GM18508 (cell line): ENCODE measurements at regions not wholly inside any gene's neighbourhood (a gene's known extent, or its start where the extent isn't known, plus 50 kb on each side); places are given as distances from the start of the nearest gene placed in this dataset.
"Not testable (repeated sequence)": the region's sequence is repeated elsewhere in the genome, so short reads cannot be mapped to it uniquely, and the experiment has no call there.

Experiments
- ATAC-seq: cut with Tn5 transposase; IDR thresholded peaks from one replicate; pipeline ENCODE4 v1.9.1; 2021; ENCODE audit warnings: moderate number of reproducible peaks; ENCODE audit not compliant: insufficient read depth, unreplicated experiment

DNA sequence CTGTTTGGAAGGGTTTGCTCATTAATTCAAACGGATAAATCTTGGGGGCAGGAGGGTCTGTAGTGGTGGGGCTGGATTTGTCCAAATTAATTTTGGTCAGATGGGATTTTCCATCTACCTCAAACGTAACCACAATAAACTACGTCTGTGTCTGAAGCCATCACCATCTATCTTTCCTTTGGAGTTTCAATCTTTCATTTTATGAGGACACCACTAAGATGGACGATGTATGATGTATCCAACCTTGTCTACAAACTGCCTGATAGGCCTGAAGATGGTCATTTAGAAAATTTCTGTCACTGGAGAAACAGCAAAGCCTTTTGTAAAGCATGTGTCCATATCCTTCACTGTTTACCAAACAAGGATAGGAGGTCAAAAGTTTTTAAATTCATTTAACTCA, 138.6 kb upstream of the MARCKS start:
- ATAC-seq: no peak

GRCh38 chr6:113719064-113719463, 138.1 kb upstream of the MARCKS start:
- no peak for ATAC-seq

GRCh38 chr6:113719545-113719944, 137.6 kb upstream of the MARCKS start:
- no peak for ATAC-seq

DNA sequence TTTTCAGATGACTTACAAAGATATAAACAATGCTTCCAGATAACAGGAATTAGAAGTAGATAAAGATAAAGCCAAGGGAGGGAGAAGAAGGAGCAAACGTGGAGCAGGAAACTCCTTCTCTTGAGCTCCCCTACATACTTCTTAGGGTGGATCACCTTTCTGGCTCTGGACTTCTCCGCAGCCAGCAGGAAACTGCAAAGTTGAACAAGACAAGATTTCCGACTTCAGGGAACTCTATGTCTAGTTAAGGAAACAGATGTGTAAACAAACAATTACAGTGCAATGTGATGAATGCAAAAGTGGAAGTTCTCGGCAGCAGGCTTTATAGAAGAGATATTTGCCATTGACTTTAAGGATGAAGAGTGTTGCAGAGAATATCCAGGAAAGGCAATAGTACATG, 134.0 kb upstream of the MARCKS start:
- no peak for ATAC-seq

DNA sequence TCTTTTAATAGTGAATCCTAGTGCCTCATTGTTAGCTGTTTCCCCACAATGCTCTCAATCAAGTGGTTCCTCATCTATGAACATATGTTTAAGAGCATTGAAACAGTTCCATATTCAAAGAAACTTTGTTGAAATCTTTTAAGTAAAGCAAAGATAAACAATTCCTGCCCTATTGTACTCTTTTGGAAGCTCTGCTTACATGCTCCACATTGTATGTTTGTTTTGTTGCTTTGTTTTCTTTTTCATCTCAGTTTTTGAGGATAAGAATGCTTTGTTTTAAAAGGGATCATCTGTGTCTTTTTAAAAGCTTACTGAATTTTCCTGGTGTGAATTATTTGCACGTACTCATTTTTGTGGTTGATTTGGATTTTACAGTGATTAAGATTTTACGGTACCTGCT, 132.2 kb upstream of the MARCKS start:
- not testable (repeated sequence) for ATAC-seq

GRCh38 chr6:113731541-113731940, 125.6 kb upstream of the MARCKS start:
- ATAC-seq: no peak

- no peak for ATAC-seq
These were observed 124.7 kb upstream of the MARCKS start for GRCh38 chr6:113732384-113732966.

DNA sequence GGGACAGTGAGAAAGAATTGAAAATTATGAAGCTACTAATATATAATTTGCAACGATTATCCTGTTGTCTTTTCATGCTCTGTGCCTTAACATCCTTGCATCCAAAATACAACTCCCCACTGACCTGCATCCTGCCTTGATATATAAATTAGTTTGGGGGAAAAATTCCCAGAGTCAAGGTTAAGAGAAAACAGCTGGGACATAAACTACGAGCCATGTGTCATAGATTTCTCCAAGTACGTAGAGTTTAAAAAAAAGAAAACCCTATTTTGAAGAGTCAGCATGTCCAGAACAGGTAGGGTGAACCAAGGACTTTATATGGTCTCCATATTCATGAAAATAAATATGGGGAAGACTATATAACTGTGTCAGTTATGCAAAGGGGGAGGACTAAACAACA, 123.8 kb upstream of the MARCKS start:
- no peak for ATAC-seq

GRCh38 chr6:113734982-113735381, 122.2 kb upstream of the MARCKS start:
- no peak for ATAC-seq

DNA sequence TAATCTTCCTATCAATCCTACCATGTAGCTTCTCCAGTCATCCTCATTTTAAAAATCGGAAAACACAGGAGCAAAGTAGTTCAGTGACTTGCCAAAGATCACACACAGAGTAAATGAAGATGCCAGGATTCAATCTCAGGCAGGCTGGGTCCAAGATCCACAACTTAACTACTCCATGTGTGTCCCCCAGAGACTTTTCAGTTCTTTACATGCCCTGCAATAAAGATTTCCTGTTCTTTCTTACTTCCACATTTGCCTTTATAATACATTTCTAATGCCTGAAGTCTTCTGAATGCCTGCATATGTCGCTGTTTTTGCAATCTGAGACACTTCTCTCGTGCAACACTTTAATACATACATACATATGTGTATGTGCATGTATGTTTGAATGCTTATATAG, 121.7 kb upstream of the MARCKS start:
- no peak for ATAC-seq

DNA sequence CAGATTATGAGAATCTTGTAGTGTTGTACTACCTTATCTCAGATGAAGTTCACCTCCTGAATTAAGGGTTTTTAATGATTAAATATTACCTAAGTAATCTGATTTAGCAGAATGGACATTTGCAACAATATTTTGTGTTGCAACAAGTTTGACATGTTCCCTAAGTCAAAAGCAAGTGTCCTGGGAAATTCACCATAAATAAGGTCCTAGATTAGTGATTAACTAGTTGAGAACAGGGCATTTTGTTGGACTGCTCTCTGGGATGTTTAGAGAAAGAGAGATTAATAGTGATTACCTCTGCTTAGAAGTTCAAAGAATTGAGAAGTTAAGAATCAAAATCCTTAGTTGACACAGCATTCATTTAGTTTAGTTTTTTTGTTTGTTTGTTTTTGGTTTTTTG, 120.2 kb upstream of the MARCKS start:
- no peak for ATAC-seq

DNA sequence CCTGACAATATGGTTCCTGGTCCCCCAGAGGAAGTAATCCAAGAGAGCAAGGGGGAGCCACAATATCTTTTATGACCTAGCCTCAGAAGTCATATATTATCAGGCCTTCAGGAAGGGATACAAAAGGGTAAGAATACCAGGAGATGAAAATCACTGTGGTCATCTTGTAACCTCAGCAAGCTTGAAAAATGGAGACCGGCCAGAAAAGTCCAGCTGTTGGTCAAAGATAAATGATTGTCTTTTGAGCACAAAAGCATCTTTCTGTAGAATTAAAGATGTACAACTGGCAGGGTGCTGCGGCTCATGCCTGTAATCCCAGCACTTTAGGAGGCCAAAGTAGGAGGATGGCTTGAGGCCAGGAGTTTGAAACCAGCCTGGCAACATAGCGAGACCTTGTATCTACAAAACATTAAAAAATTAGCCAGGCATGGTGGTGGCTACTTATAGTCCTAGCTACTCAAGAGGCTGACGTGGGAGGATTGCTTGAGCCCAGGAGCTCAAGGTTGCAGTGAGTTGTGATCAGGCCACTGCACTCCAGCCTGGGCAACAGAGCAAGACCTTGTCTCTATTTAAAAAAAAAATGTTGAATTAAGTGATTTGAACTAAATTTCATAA, 118.0 kb upstream of the MARCKS start:
- ATAC-seq: no peak

DNA sequence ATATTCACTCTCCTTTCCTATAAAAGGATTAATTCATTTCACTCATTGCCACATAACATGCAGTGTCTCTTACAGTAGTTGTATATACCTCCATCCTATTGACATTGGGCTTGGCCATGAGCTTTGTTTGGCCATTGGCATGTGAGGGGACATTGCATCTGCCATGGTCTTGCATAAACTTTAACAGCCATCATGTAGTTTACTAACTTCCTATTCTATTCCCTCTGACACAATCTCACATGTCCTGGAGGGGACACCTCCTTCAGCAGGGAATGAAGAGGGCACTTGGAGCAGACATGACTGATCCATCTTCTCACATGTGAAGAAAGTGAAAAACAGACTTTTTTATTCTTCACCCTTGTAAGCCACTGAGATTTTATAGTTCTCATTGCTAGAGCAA, 115.5 kb upstream of the MARCKS start:
- no peak for ATAC-seq

DNA sequence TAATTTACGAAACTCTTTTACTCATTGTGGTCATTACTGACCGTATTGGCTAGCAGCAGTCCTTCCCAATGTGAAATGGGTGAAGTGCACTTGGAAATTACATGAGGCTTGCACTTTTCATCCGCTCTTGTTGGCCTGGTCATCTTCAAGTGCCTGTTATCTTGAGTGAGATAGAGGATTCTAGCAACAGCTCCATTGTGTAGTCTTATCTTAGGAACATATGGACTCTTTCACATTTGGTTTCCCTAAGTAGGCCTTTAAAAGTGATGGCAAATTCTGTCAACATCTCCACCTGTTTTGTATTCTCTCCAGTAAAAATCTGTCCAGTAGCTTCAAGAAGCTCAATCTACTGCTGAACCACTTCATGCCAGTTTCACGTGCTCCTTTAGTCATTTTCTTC, 114.8 kb upstream of the MARCKS start:
- ATAC-seq: no peak

- no peak for ATAC-seq
These were observed 112.3 kb upstream of the MARCKS start for GRCh38 chr6:113744861-113745260.

GRCh38 chr6:113750151-113750855, 106.8 kb upstream of the MARCKS start:
- ATAC-seq: no peak

DNA sequence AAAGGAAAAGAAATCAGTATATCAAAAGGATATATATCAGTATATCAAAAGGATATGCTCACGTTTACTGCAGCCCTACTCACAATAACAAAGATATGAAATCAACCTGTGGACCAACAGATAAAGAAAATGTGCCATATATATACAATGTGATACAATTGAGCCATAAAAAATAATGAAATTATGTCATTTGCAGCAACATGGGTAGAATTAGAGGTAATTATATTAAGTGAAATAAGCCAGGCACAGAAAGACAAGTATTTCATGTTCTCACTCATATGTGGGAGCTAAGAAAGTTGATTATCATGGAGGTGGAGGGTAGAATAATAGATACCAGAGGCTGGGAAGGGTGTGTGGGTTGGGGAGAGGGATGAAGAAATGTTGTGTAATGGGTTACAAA, 102.9 kb upstream of the MARCKS start:
- no peak for ATAC-seq

DNA sequence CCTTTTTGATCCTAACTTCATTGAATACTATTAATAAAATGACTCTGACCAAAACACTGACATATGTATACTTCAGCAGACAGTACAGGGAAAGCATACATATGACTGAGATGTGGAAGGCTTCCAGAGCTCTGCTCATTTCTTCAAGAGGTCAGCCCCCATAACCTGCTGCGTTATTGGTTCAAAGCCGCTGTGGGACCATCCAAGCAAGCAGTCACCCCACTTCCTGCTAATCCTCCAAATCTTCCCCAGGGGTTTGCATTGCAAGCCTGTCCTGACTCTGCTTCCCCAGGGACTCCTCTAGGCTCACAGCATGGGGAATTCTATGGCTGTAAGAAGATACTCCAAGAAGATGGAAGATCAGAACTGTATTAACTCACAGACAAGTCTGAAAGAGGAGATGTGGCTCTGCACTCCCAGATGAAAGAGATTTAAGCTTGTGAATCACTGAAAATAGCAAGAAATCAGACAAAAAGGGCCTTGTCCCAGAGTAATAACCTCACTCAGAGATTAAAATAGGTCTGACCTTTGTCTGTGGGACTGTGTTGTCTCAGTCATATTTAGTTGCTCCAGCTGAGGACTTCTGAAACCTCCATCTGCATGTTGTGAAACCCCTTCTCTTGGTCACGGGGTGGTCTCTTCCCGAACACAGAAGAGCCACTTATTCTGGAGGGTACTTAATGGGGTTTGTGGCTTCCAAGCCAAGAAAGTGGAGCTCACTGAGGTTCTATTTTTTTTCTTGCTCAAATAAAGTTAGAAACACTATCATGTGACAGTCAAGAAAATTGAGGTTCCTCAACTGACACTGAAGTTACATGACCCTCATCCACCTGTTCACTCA, 101.5 kb upstream of the MARCKS start:
- peak; percentile 70 for ATAC-seq

GRCh38 chr6:113756290-113756665, 100.9 kb upstream of the MARCKS start:
- no peak for ATAC-seq

DNA sequence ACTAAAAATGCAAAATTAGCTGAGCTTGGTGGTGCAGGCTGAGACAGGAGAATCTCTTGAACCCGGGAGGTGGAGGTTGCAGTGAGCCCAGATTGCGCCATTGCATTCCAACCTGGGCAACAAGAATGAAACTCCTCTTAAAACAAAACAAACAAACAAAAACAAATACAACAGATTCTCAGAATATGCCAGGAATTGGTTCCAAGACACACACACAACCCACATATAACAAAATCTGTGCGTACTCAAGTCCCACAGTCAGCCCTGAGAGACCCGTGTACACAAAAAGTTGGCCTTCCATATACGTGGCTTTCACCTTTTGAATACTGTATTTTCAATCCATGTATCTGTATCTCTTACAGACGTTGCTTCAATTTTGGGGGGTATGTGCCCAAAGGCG, 98.9 kb upstream of the MARCKS start:
- ATAC-seq: no peak
